ENCODE measurements at regions not wholly inside any gene's neighbourhood (a gene's known extent, or its start where the extent isn't known, plus 50 kb on each side); places are given as distances from the start of the nearest gene placed in this dataset.

GRCh38 chr2:129777762-129778583 is 201.5 kb upstream of the RAB6C start:
- Mint-ChIP-seq H3K4me3 (no peak overlapping the region), H3K27me3 (peaks cover 44% of the 10 kb centered on the region), H3K9me3 (peaks cover 3% of the 10 kb centered on the region), H3K27ac (no peak overlapping the region), H3K4me1 (no peaks in the 10 kb centered on the region), H3K36me3 (no peaks in the 10 kb centered on the region)
- ATAC-seq, result no peak

DNA sequence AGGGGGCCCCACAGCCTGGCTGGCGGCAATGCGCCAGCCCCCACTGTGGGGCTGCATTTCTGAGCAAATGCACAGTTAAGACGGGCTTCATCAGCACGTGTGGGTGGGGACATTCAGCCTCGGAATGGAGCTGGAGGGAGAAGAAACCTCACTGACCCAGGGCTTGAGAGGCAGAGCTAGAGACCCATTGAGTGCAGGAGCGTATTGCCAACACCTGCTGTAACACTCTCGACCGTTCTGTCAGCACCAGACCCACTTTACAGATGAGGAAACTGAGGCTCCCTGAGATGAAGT is 200.9 kb upstream of the RAB6C start:
- H3K4me3 Mint-ChIP-seq, result no peak overlapping the region
- peaks cover under 1% of the 10 kb centered on the region for H3K9me3 Mint-ChIP-seq
- no peak for ATAC-seq
- H3K4me1 Mint-ChIP-seq, result no peaks in the 10 kb centered on the region
- H3K27me3 Mint-ChIP-seq, result peaks cover 50% of the 10 kb centered on the region
- H3K27ac Mint-ChIP-seq, result no peak overlapping the region
- no peaks in the 10 kb centered on the region for H3K36me3 Mint-ChIP-seq

GRCh38 chr2:129779783-129780182 is 199.7 kb upstream of the RAB6C start:
- no peaks in the 10 kb centered on the region for H3K9me3 Mint-ChIP-seq
- ATAC-seq, result no peak
- H3K36me3 Mint-ChIP-seq, result no peaks in the 10 kb centered on the region
- H3K27me3 Mint-ChIP-seq, result peaks cover 52% of the 10 kb centered on the region
- no peak overlapping the region for H3K4me3 Mint-ChIP-seq
- H3K4me1 Mint-ChIP-seq, result no peaks in the 10 kb centered on the region
- no peak overlapping the region for H3K27ac Mint-ChIP-seq

DNA sequence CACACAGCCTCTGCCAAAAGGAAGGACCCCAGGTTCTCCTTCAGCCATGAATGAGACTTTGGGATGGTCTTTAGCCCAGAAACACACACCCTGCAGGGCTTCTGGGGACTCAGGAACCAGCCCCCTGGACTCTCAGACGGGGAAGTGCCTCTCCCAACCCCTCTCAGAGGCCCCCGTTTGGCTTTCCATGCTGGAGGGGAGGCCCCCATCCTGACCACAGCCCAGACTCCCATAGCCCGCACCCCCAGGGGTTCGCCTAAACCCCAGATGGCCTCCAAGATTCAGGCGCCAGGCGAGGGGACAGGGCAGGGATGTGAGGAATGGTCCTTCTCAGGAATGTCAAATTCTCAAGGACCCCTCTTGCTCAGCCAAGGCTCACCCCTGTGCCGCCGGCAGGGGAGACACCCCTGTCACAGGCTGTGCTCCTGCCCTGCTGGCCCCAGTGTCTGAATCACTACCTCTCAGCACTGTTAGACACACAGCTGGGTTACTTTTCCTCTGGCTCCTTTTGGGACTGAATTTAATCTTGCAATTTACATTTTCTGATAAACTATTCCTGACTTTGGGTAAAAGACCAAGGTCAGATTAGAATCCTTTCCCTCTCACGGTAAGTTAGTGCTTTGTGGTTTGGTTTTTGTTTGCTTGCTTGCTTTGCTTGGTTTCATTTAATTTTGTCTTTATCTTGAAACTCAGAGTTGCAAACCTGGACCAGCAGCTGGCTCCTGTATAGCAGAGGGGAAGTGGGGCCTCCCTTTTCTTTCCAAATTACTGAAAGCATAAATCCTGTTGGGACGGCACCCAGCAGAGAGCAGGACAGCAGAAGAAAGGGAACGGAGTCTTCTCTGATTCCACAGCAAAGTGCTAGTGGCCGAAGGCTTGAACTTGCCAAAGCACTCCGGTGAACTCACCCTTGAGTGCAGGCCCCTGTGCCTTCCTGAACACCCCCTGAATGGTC is 198.9 kb upstream of the RAB6C start:
- peak; percentile 14 for ATAC-seq
- peaks cover 52% of the 10 kb centered on the region for H3K27me3 Mint-ChIP-seq
- H3K36me3 Mint-ChIP-seq, result no peaks in the 10 kb centered on the region
- H3K9me3 Mint-ChIP-seq, result no peaks in the 10 kb centered on the region
- no peak overlapping the region for H3K4me3 Mint-ChIP-seq
- no peak overlapping the region for H3K27ac Mint-ChIP-seq
- H3K4me1 Mint-ChIP-seq, result no peaks in the 10 kb centered on the region

GRCh38 chr2:129781749-129782632 is 197.5 kb upstream of the RAB6C start:
- no peaks in the 10 kb centered on the region for H3K36me3 Mint-ChIP-seq
- peaks cover 52% of the 10 kb centered on the region for H3K27me3 Mint-ChIP-seq
- H3K4me1 Mint-ChIP-seq, result no peaks in the 10 kb centered on the region
- no peak overlapping the region for H3K4me3 Mint-ChIP-seq
- no peak overlapping the region for H3K27ac Mint-ChIP-seq
- H3K9me3 Mint-ChIP-seq, result no peaks in the 10 kb centered on the region
- no peak for ATAC-seq

DNA sequence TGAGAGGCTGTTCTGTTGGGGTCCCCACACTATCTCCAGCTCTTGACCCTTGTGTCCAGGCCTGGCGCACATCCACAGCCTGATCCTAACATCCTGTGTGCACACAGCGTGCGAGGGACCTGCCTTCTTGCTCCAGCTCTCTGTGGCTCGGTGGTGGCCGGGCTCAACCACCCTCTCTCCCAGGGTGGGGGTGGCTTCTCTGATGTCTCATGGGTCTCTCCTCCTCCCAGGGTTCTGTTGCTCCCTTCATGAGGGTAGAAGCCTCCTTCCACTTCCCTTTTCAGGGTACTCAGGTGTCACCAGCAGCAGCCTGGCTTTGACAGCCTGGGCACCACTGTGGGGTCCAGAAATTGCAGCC is 196.9 kb upstream of the RAB6C start:
- ATAC-seq, result no peak
- H3K4me3 Mint-ChIP-seq, result no peak overlapping the region
- H3K27me3 Mint-ChIP-seq, result peaks cover 51% of the 10 kb centered on the region
- no peaks in the 10 kb centered on the region for H3K4me1 Mint-ChIP-seq
- no peaks in the 10 kb centered on the region for H3K36me3 Mint-ChIP-seq
- H3K9me3 Mint-ChIP-seq, result peaks cover 3% of the 10 kb centered on the region
- H3K27ac Mint-ChIP-seq, result no peak overlapping the region

- no peaks in the 10 kb centered on the region for H3K36me3 Mint-ChIP-seq
- ATAC-seq, result no peak
- peaks cover 42% of the 10 kb centered on the region for H3K27me3 Mint-ChIP-seq
- H3K4me1 Mint-ChIP-seq, result no peaks in the 10 kb centered on the region
- no peak overlapping the region for H3K4me3 Mint-ChIP-seq
- peaks cover 15% of the 10 kb centered on the region for H3K9me3 Mint-ChIP-seq
- no peak overlapping the region for H3K27ac Mint-ChIP-seq
Measured at GRCh38 chr2:129784486-129784885, 195.0 kb upstream of the RAB6C start.

- Mint-ChIP-seq H3K4me1 (no peaks in the 10 kb centered on the region), H3K9me3 (peaks cover 15% of the 10 kb centered on the region), H3K4me3 (no peak overlapping the region), H3K36me3 (no peaks in the 10 kb centered on the region), H3K27ac (no peak overlapping the region), H3K27me3 (peaks cover 28% of the 10 kb centered on the region)
- ATAC-seq, result no peak
Measured at GRCh38 chr2:129791712-129792111, 187.8 kb upstream of the RAB6C start.

DNA sequence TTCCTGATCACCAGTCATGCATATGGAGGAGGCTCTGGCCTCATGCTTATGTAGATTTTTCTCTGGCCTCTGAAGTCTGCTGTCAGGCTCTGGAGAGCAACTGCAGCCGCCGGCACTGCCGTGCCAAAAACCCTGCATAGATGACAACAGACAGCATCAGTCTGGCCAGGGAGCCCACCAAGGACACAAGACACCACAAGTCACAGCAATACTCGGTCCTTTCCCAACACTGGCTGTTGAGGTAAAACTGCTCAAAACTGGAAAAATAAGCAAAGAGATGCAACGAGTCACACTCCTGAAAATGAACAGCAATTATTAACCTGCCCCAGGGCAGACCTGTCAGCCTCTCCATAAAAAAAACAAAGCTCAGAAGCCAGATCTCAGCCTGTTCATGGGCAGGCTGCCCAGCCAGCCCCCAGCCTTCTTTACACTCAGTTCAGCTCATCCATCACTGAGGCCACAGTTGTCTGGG is 186.0 kb upstream of the RAB6C start:
- H3K27ac Mint-ChIP-seq, result no peak overlapping the region
- no peak for ATAC-seq
- H3K9me3 Mint-ChIP-seq, result peaks cover 7% of the 10 kb centered on the region
- H3K4me3 Mint-ChIP-seq, result no peak overlapping the region
- no peaks in the 10 kb centered on the region for H3K4me1 Mint-ChIP-seq
- peaks cover 28% of the 10 kb centered on the region for H3K27me3 Mint-ChIP-seq
- H3K36me3 Mint-ChIP-seq, result no peaks in the 10 kb centered on the region

- no peak overlapping the region for H3K4me3 Mint-ChIP-seq
- no peaks in the 10 kb centered on the region for H3K36me3 Mint-ChIP-seq
- peaks cover 28% of the 10 kb centered on the region for H3K27me3 Mint-ChIP-seq
- ATAC-seq, result no peak
- H3K4me1 Mint-ChIP-seq, result no peaks in the 10 kb centered on the region
- H3K9me3 Mint-ChIP-seq, result peaks cover 2% of the 10 kb centered on the region
- no peak overlapping the region for H3K27ac Mint-ChIP-seq
Measured at GRCh38 chr2:129794116-129794515, 185.3 kb upstream of the RAB6C start.

GRCh38 chr2:129794540-129794939 is 184.9 kb upstream of the RAB6C start:
- Mint-ChIP-seq H3K4me1 (no peaks in the 10 kb centered on the region), H3K27me3 (peaks cover 28% of the 10 kb centered on the region), H3K9me3 (no peaks in the 10 kb centered on the region), H3K4me3 (no peak overlapping the region), H3K27ac (no peak overlapping the region), H3K36me3 (no peaks in the 10 kb centered on the region)
- no peak for ATAC-seq

GRCh38 chr2:129796225-129796624 is 183.2 kb upstream of the RAB6C start:
- Mint-ChIP-seq H3K27ac (no peak overlapping the region), H3K9me3 (no peaks in the 10 kb centered on the region)

DNA sequence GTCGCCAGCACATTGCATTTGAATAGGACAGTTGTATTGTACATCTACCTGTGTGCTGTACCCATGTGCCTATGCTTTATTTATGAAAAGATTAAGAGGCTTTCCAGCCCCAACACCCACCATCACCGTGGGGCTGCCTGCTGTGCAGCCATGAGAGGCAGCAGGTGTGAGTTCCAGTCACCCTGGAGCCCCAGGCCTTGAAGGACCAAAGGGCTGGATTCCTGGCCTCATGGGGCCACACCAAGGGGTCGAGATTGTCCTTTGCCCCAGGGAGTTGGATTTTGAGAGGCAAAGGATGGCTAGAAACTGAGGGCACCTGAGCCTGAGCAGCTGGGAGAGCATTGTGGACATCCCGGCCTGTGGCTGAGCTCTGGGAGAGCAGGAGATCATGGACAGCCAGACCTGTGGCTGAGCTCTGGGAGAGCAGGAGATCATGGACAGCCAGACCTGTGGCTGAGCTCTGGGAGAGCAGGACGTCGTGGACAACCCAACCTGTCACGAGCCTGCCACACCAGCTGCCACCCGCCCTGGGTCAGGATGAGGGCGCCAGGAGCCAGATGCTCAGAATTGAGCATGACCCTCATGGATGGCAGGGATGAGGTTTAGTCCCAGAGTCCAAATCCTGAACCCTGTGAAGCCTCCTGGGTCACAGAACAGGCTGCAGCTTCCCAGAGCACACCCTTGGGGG is 182.5 kb upstream of the RAB6C start:
- H3K36me3 Mint-ChIP-seq, result no peaks in the 10 kb centered on the region
- no peak overlapping the region for H3K4me3 Mint-ChIP-seq
- ATAC-seq, result no peak
- H3K4me1 Mint-ChIP-seq, result no peaks in the 10 kb centered on the region
- no peaks in the 10 kb centered on the region for H3K9me3 Mint-ChIP-seq
- no peak overlapping the region for H3K27ac Mint-ChIP-seq
- peaks cover 41% of the 10 kb centered on the region for H3K27me3 Mint-ChIP-seq

More at GRCh38 chr2:129796225-129796624, 183.2 kb upstream of the RAB6C start:
- Mint-ChIP-seq H3K36me3 (no peaks in the 10 kb centered on the region), H3K4me3 (no peak overlapping the region), H3K27me3 (peaks cover 37% of the 10 kb centered on the region), H3K4me1 (no peaks in the 10 kb centered on the region)
- no peak for ATAC-seq

DNA sequence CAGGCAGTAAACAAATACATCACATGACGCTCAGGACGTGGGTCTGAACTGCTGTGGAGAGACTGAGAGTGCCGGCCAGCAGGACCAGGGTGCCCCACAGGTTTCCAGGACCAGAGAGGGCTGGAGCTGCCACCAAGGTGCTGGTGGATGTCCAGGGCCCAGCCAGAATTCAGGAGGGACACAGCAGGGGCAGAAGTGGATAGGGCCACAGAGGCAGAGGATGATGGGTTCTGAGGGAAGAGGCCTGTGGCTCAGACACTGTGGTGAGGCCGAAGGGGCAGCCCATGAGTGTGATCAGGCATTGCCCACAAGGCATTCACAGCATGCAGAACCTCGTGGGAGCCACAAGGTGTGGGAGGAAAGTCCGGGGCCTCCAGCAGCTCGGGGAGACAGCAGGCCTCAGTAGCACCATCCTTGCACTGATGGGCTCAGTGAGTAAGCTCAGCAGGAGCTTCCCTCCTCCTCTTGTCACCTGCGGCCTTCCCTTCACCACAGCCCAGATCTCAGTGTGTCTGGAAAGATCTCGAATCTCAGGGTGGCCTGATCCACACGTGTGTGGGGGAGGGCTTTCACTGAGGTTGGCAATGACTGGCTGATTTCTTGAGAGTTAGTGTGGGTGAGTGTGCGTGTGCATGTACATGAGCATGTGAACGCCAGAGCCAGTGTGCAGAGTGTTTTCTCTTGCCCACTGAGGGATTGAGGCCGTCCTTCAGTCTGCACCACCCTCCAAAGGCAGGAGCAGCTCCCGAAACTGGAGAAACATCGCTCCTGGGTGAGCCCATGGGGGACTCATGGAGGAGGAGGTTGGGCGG is 181.8 kb upstream of the RAB6C start:
- Mint-ChIP-seq H3K4me3 (no peak overlapping the region), H3K27ac (no peak overlapping the region), H3K36me3 (no peaks in the 10 kb centered on the region), H3K9me3 (no peaks in the 10 kb centered on the region), H3K27me3 (peaks cover 48% of the 10 kb centered on the region), H3K4me1 (no peaks in the 10 kb centered on the region)
- ATAC-seq, result peak; percentile 4

Data from stimulated activated memory B cell treated with anti-CD40 and anti-IgM and Interleukin-4, amounts not matched to agents 10 μg/mL and 1 μg/mL and 100 μg/mL, for 72 hours (primary cell).